ENCODE measurements at regions not wholly inside any gene's neighbourhood (a gene's known extent, or its start where the extent isn't known, plus 50 kb on each side); places are given as distances from the start of the nearest gene placed in this dataset.
A peak's percentile ranks its signal among the peaks of the same experiment; 100 is the strongest.

GRCh38 chr10:30118590-30118989 lies 59.2 kb upstream of the JCAD start:
- no peak for DNase-seq (ENCODE audit: low spot score)

DNA sequence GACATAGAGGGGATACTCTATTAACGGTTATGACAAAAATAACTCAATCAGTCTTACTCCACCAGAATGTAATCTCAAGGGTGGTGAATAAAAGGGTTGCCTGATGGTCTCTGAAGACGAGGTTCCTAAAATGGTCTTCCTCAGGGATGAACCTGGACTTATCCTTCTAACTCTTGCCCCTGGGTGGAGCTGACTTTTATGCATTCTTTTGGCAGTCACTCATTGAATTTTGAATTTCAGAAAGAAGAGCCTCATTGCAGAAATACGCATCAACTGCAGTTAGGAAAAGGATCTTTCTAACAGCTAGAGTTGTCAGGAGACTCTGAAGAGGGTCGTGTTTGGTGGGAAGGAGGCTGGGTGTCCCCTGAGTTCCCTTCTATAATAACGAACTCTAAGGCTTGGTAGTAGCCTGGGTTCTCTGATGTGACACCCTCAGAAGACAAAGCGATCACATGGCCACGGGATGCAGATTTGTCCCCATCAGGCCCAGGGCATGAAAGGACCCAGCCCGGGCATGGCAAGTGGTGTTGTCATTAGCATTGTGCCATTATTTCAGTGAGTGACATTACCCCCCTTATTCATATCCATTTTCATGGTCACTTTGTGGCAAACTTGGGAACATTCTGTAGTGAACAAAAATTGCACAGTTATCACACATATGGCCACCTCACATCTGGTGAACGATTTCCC lies 58.6 kb upstream of the JCAD start:
- DNase-seq (ENCODE audit: low spot score): no peak

- no peak for DNase-seq (ENCODE audit: low spot score)
Measured at GRCh38 chr10:30116041-30116491, 56.7 kb upstream of the JCAD start.

GRCh38 chr10:30115626-30115940 lies 56.2 kb upstream of the JCAD start:
- DNase-seq (ENCODE audit: low spot score): no peak

GRCh38 chr10:30114881-30115625 lies 55.7 kb upstream of the JCAD start:
- DNase-seq (ENCODE audit: low spot score): no peak

- DNase-seq (ENCODE audit: low spot score): no peak
Measured at GRCh38 chr10:30114401-30114800, 55.0 kb upstream of the JCAD start.

- peak; percentile 14 for DNase-seq (ENCODE audit: low spot score)
Measured at GRCh38 chr10:30111340-30112022, 52.1 kb upstream of the JCAD start.

Data from RKO (cell line).